ENCODE measurements at regions not wholly inside any gene's neighbourhood (a gene's known extent, or its start where the extent isn't known, plus 50 kb on each side); places are given as distances from the start of the nearest gene placed in this dataset.

DNA sequence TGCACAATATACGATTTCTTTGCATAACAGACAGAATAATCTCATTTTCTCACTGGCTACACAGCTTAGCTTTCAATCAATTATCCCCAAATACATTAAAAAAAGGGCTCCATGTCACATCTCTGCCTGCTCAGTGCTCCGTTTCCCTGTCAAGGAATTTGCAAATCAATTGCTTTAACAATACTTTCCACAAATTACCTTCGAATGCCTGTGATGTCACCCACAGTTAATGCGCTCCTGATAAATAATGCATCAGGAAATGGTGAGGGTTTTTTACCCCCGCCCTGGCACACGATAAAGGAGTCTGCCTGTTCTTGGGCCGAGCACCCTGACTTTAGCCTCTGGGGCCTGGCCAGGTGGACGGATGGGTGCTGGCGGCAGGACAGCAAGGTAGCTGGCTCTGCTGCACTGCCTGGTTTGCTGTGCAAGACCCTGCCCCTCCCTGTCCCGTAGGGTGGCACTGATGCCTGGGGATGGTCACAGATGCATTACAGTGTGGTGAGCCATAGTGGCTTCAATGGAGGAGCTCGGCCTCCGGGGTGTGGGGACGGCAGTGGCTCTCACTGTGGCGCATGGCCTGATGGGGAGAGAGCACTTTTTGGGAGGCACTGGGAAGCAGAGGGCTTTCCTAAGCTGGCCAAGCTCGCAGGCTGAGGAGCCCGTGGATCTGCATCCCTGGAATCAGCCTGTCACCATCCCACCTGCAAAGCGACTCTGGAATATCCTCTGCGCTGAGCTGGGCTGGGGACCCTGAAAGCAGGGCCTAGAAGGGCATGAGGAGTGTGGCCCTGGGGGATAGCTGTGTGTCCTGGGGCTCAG lies 88.3 kb upstream of the HS6ST1 start:
- H3K4me1 ChIP-seq, result peaks cover 10% of the 10 kb centered on the region
- H3K27me3 ChIP-seq, result no peaks in the 10 kb centered on the region
- TF ChIP-seq EZH2 (IDR thresholded peaks at IDR 0.05), result no peak
- TF ChIP-seq, protein P1, sequence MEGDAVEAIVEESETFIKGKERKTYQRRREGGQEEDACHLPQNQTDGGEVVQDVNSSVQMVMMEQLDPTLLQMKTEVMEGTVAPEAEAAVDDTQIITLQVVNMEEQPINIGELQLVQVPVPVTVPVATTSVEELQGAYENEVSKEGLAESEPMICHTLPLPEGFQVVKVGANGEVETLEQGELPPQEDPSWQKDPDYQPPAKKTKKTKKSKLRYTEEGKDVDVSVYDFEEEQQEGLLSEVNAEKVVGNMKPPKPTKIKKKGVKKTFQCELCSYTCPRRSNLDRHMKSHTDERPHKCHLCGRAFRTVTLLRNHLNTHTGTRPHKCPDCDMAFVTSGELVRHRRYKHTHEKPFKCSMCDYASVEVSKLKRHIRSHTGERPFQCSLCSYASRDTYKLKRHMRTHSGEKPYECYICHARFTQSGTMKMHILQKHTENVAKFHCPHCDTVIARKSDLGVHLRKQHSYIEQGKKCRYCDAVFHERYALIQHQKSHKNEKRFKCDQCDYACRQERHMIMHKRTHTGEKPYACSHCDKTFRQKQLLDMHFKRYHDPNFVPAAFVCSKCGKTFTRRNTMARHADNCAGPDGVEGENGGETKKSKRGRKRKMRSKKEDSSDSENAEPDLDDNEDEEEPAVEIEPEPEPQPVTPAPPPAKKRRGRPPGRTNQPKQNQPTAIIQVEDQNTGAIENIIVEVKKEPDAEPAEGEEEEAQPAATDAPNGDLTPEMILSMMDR (IDR thresholded peaks at IDR 0.05), result no peak
- TF ChIP-seq EZH2phosphoT487 (IDR thresholded peaks at IDR 0.05), result no peak
- peaks cover 19% of the 10 kb centered on the region for H3K27me3 Mint-ChIP-seq (ENCODE audit: insufficient read depth, low read depth)
- no peak for DNase-seq (ENCODE audit: low spot score)
- H3K79me2 ChIP-seq (ENCODE audit: low read depth), result no peaks in the 10 kb centered on the region
- H3F3A ChIP-seq (ENCODE audit: low read depth), result no peaks in the 10 kb centered on the region
- H3K4me3 ChIP-seq, result no peak overlapping the region
- no peak overlapping the region for H3K27ac ChIP-seq
- no peak overlapping the region for H3K4me3 Mint-ChIP-seq
- no peak overlapping the region for H2AFZ ChIP-seq (replicated peaks)
- peak overlapping the region; percentile 87 for H3K27ac Mint-ChIP-seq
- H4K20me1 ChIP-seq (ENCODE audit: low read depth), result no peaks in the 10 kb centered on the region
- H3K36me3 ChIP-seq, result no peaks in the 10 kb centered on the region
- H3K9me3 ChIP-seq (ENCODE audit: low read depth), result no peaks in the 10 kb centered on the region
- H3K36me3 Mint-ChIP-seq, result no peaks in the 10 kb centered on the region
- H3K4me2 ChIP-seq, result no peak overlapping the region
- no peak overlapping the region for H3K9ac ChIP-seq
- peaks cover 44% of the 10 kb centered on the region for H3K4me1 Mint-ChIP-seq
- H3K9me3 Mint-ChIP-seq, result no peaks in the 10 kb centered on the region

DNA sequence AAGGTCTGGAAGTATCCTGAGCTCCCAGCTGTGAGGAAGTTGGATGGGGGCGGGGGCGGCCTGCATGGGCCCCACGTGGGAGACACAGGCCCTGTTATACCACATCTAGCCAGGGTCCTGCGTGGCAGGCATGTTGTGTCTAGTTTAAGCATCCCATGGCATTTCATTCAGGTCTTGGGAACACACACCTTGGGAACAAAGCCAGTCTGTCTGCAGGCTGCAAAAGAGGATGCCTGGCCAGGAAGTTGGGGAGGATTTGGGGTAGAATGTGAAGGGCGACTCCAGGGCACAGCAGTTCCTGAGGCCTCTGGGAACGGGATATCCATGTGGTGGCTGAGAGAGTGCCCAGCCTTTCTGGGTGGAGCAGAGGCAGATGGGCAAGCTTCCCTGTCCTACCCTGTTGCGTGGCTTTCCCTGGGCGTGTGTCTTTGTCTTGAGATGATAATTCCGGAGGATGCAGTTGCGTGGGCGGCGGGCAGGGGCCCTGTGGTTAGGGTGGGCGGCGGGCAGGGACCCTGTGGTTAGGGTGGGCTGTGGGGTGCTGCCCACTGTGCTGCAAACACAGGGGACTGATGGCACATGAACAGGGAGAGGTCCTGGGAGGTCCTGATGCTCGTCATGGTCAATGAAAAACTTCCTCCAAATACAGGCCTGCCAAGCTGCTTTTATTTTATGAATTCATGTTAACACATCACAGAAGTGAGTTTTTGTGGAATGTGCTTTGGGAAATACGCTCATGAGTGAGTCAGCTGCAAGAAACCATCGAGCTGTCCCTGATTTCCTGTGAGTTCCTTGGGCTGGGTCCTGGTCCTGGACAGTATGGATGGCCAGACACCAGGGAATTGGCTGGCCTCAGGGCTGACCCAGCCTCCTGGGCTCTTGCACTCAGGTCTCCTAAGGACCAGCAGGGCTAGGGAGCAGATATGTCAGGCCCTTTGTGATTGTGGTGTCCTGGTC lies 90.0 kb upstream of the HS6ST1 start:
- H3K27me3 ChIP-seq, result no peaks in the 10 kb centered on the region
- H3K4me3 ChIP-seq, result no peak overlapping the region
- H3K4me1 ChIP-seq, result peaks cover 10% of the 10 kb centered on the region
- peak overlapping the region; percentile 87 for H2AFZ ChIP-seq (replicated peaks)
- H3K9ac ChIP-seq, result no peak overlapping the region
- Mint-ChIP-seq H3K27me3 (ENCODE audit: insufficient read depth, low read depth) (peaks cover 15% of the 10 kb centered on the region), H3K36me3 (no peaks in the 10 kb centered on the region), H3K4me1 (peaks cover 39% of the 10 kb centered on the region), H3K4me3 (no peak overlapping the region), H3K27ac (peak overlapping the region; percentile 83), H3K9me3 (no peaks in the 10 kb centered on the region)
- no peak for TF ChIP-seq EZH2 (IDR thresholded peaks at IDR 0.05)
- no peaks in the 10 kb centered on the region for H4K20me1 ChIP-seq (ENCODE audit: low read depth)
- no peaks in the 10 kb centered on the region for H3K79me2 ChIP-seq (ENCODE audit: low read depth)
- no peak overlapping the region for H3K4me2 ChIP-seq
- H3K9me3 ChIP-seq (ENCODE audit: low read depth), result no peaks in the 10 kb centered on the region
- H3K27ac ChIP-seq, result no peak overlapping the region
- DNase-seq (ENCODE audit: low spot score), result no peak
- no peaks in the 10 kb centered on the region for H3F3A ChIP-seq (ENCODE audit: low read depth)
- no peaks in the 10 kb centered on the region for H3K36me3 ChIP-seq

DNA sequence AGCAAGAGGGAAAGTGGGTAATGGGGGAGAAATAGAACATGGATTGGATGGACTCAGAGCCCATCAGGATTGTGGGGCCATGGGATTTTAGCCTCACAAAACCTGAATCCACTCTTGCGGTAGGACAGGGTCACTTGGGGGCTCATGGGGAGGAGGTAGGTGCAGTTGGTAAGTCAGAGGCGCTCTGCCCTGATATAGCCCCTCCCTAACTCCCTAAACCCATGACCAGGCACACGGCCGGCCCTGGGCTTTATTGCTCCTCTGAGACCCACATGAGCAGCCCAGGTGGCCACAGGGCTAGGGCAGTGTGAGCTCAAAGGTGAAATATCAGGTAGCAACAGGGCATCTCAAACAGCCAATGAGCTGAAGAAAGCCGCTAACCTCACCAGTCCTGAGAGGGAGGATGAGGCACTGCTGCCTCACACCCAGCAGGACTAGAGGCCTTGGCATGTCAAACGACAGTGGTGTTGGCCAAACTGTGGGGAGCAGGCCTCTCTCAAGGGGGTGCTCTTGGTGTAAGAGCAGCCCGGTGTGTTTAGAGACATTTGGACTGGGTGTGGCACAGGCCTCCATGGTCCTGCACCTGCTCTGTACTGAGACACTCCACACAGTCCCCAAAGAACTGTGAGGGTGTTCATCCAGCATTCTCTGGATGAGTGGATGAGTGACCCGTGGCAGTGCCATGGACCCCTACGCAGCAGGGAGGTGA lies 90.8 kb upstream of the HS6ST1 start:
- Histone ChIP-seq H3K27me3 (no peaks in the 10 kb centered on the region), H3F3A (ENCODE audit: low read depth) (no peaks in the 10 kb centered on the region), H3K4me2 (no peak overlapping the region), H4K20me1 (ENCODE audit: low read depth) (no peaks in the 10 kb centered on the region), H3K4me3 (no peak overlapping the region), H3K9ac (no peak overlapping the region), H3K9me3 (ENCODE audit: low read depth) (no peaks in the 10 kb centered on the region), H3K4me1 (peaks cover 10% of the 10 kb centered on the region), H3K36me3 (no peaks in the 10 kb centered on the region), H3K27ac (no peak overlapping the region), H2AFZ (replicated peaks) (no peak overlapping the region), H3K79me2 (ENCODE audit: low read depth) (no peaks in the 10 kb centered on the region)
- H3K36me3 Mint-ChIP-seq, result no peaks in the 10 kb centered on the region
- TF ChIP-seq EZH2phosphoT487 (IDR thresholded peaks at IDR 0.05), result no peak
- TF ChIP-seq EZH2 (IDR thresholded peaks at IDR 0.05), result no peak
- TF ChIP-seq, protein P1 (IDR thresholded peaks at IDR 0.05), result no peak
- H3K4me3 Mint-ChIP-seq, result no peak overlapping the region
- H3K27ac Mint-ChIP-seq, result peak overlapping the region; percentile 83
- peaks cover 19% of the 10 kb centered on the region for H3K27me3 Mint-ChIP-seq (ENCODE audit: insufficient read depth, low read depth)
- H3K4me1 Mint-ChIP-seq, result peaks cover 46% of the 10 kb centered on the region
- no peaks in the 10 kb centered on the region for H3K9me3 Mint-ChIP-seq
- no peak for DNase-seq (ENCODE audit: low spot score)

Measured in neural progenitor cell (in vitro differentiated cells).